NCI-H526 treated with DMSO at 0.1 percent for 48 hours (cell line): ENCODE measurements at regions not wholly inside any gene's neighbourhood (a gene's known extent, or its start where the extent isn't known, plus 50 kb on each side); places are given as distances from the start of the nearest gene placed in this dataset.
"Not testable (repeated sequence)": the region's sequence is repeated elsewhere in the genome, so short reads cannot be mapped to it uniquely, and the experiment has no call there.

Experiments
- DNase-seq: peaks from one replicate; lab custom pipeline; 2025; lab: John Stamatoyannopoulos, UW

GRCh38 chr12:62192903-62193250 lies 67.3 kb upstream of the USP15 start:
- no peak for DNase-seq

GRCh38 chr12:62194031-62194430 lies 66.2 kb upstream of the USP15 start:
- no peak for DNase-seq

GRCh38 chr12:62194616-62195015 lies 65.6 kb upstream of the USP15 start:
- no peak for DNase-seq

- DNase-seq, result no peak
Measured at GRCh38 chr12:62196146-62196545, 64.1 kb upstream of the USP15 start.

- not testable (repeated sequence) for DNase-seq
Measured at GRCh38 chr12:62202861-62203260, 57.3 kb upstream of the USP15 start.

GRCh38 chr12:62205346-62205745 lies 54.9 kb upstream of the USP15 start:
- DNase-seq, result no peak

GRCh38 chr12:62207248-62207647 lies 53.0 kb upstream of the USP15 start:
- DNase-seq, result no peak
